AG04450 (cell line): ENCODE measurements at regions not wholly inside any gene's neighbourhood (a gene's known extent, or its start where the extent isn't known, plus 50 kb on each side); places are given as distances from the start of the nearest gene placed in this dataset.

Source experiments
- CTCF ChIA-PET: fragments of 300-600, 350-600 bp; formaldehyde crosslinking; extraction: SDS; loops from one replicate; lab custom pipeline; 2022; ENCODE audit warnings: antibody characterized with exemption, inconsistent platforms; lab: Charles Lee
- POLR2A ChIA-PET: fragments of 350-600 bp; formaldehyde crosslinking; extraction: SDS; loops from one replicate; lab custom pipeline; 2021; ENCODE audit warnings: antibody characterized with exemption, inconsistent platforms; lab: Yijun Ruan, JAX
- DNase-seq: peaks from one replicate; pipeline ENCODE4 v3.0.0-alpha.2; 2011; ENCODE audit warnings: low read depth, low spot score
- H3K27ac ChIP-seq: one replicate; pipeline ENCODE4 v1.5.1; 2012; ENCODE audit warnings: low read depth, low read length, control low read depth
- H3K27me3 ChIP-seq: one replicate; pipeline ENCODE4 v1.6.0; 2012; ENCODE audit warnings: low read length; ENCODE audit not compliant: control insufficient read depth, insufficient read depth
- H3K4me3 ChIP-seq: 2 replicates; pipeline ENCODE4 v1.5.1; 2011; ENCODE audit warnings: mild to moderate bottlenecking, low read depth, low read length, control low read depth
- H3K9me3 ChIP-seq: 2 replicates; pipeline ENCODE4 v1.5.1; 2012; ENCODE audit warnings: low read length; ENCODE audit not compliant: control insufficient read depth, insufficient read depth
- CTCF ChIP-seq: IDR thresholded peaks from 2 replicates; pipeline ENCODE4 v1.5.1; 2011; ENCODE audit warnings: low read depth, low read length, control low read depth, inconsistent platforms

GRCh38 chr19:56955637-56956216, 115.2 kb upstream of the PEG3 start:
- H3K4me3 ChIP-seq: no peak overlapping the region
- H3K27ac ChIP-seq: no peak overlapping the region
- ChIA-PET CTCF (no interaction called here), POLR2A (no interaction called here)
- peaks cover 75% of the 10 kb centered on the region for H3K9me3 ChIP-seq
- H3K27me3 ChIP-seq: no peaks in the 10 kb centered on the region
- no peak for DNase-seq
- TF ChIP-seq CTCF: no peak

GRCh38 chr19:56956503-56957226, 116.1 kb upstream of the PEG3 start:
- CTCF ChIA-PET: no interaction called here
- no peak overlapping the region for H3K4me3 ChIP-seq
- H3K9me3 ChIP-seq: peaks cover 68% of the 10 kb centered on the region
- POLR2A ChIA-PET: no interaction called here
- H3K27me3 ChIP-seq: no peaks in the 10 kb centered on the region
- H3K27ac ChIP-seq: no peak overlapping the region
- DNase-seq: no peak
- no peak for TF ChIP-seq CTCF

GRCh38 chr19:56959205-56959604, 118.7 kb upstream of the PEG3 start:
- Histone ChIP-seq H3K27ac (no peak overlapping the region), H3K9me3 (peaks cover 76% of the 10 kb centered on the region), H3K27me3 (no peaks in the 10 kb centered on the region), H3K4me3 (no peak overlapping the region)
- ChIA-PET CTCF (no interaction called here), POLR2A (no interaction called here)
- no peak for TF ChIP-seq CTCF
- no peak for DNase-seq

GRCh38 chr19:56960959-56961543, 120.5 kb upstream of the PEG3 start:
- CTCF ChIA-PET: no interaction called here
- no peak overlapping the region for H3K27ac ChIP-seq
- POLR2A ChIA-PET: no interaction called here

More at GRCh38 chr19:56960959-56961543, 120.5 kb upstream of the PEG3 start:
- no peak for TF ChIP-seq CTCF
- DNase-seq: no peak
- H3K4me3 ChIP-seq: no peak overlapping the region
- H3K9me3 ChIP-seq: peaks cover 77% of the 10 kb centered on the region
- H3K27me3 ChIP-seq: no peaks in the 10 kb centered on the region
